Erythroblast (primary cell): ENCODE measurements at regions not wholly inside any gene's neighbourhood (a gene's known extent, or its start where the extent isn't known, plus 50 kb on each side); places are given as distances from the start of the nearest gene placed in this dataset.

ENCODE experiments used
- GATA1 ChIP-seq: IDR thresholded peaks from 2 replicates; pipeline ENCODE4 v1.6.1; 2011; ENCODE audit warnings: low read depth, mild to moderate bottlenecking, control low read depth, low read length, moderate library complexity
- POLR2A ChIP-seq: IDR thresholded peaks from 2 replicates; pipeline ENCODE4 v1.6.1; 2011; ENCODE audit warnings: mild to moderate bottlenecking, low read length

- TF ChIP-seq POLR2A (no peak), GATA1 (no peak)
Measured at GRCh38 chr14:43877351-43877960, 629.6 kb downstream of the FSCB start.
